K562 (cell line): ENCODE measurements at regions not wholly inside any gene's neighbourhood (a gene's known extent, or its start where the extent isn't known, plus 50 kb on each side); places are given as distances from the start of the nearest gene placed in this dataset.

Experiments
- FOXK1 ChIP-seq: sonication (generic); formaldehyde crosslinking; IDR thresholded peaks from 2 replicates; pipeline ENCODE4 v1.8.0; 2022; ENCODE audit warnings: missing genetic modification reagents, mild to moderate bottlenecking, borderline replicate concordance
- GTF2B ChIP-seq: IDR thresholded peaks from 2 replicates; pipeline ENCODE4 v1.6.1; 2011; ENCODE audit not compliant: insufficient read length; ENCODE audit errors: extremely low read depth
- NEUROD1 ChIP-seq: fragments of 150-350 bp; IDR thresholded peaks from 2 replicates; pipeline ENCODE4 v1.6.1; 2014; ENCODE audit warnings: borderline replicate concordance, low read length, low read depth; ENCODE audit not compliant: partially characterized antibody
- PRMT5 ChIP-seq: sonication (generic); formaldehyde crosslinking; IDR thresholded peaks from 2 replicates; pipeline ENCODE4 v1.5.0; 2020; ENCODE audit warnings: missing genetic modification reagents
- RFX5 ChIP-seq: IDR thresholded peaks from 2 replicates; pipeline ENCODE4 v1.6.1; 2011; ENCODE audit warnings: low read depth, mild to moderate bottlenecking, improper control_type of control experiment, low read length
- TSHZ1 ChIP-seq: fragments of 250-450 bp; sonication (Bioruptor Pico); IDR thresholded peaks from 2 replicates; pipeline ENCODE4 v1.4.0; 2020; ENCODE audit warnings: mild to moderate bottlenecking, moderate library complexity
- ZBTB40 ChIP-seq, 2 experiments: fragments of 450-650 bp in 1 of 2; sonication (generic) in 1 of 2; formaldehyde crosslinking in 1 of 2; IDR thresholded peaks; 2 replicates each; pipeline versions ENCODE4 v1.7.1 to v1.9.0; 2016 to 2022; ENCODE audit warnings: inconsistent platforms in 1 of 2, mild to moderate bottlenecking in 1 of 2, missing genetic modification reagents in 1 of 2
- ZC3H11A ChIP-seq: IDR thresholded peaks from 2 replicates; pipeline ENCODE4 v1.6.1; 2012; ENCODE audit warnings: low read depth, low read length, improper control_type of control experiment
- ZNF77 ChIP-seq: fragments of 250-450 bp; sonication (Bioruptor Pico); IDR thresholded peaks from 2 replicates; pipeline ENCODE4 v1.5.0; 2020
- TF ChIP-seq, protein P1 (sequence below): fragments of 450-650 bp; conservative IDR thresholded peaks from 2 replicates; pipeline ENCODE4 v1.6.1; 2016; ENCODE audit warnings: missing genetic modification characterization, low read depth, mild to moderate bottlenecking, missing compliant biosample characterization, moderate library complexity
- TF ChIP-seq, protein P2 (sequence below): fragments of 250-450 bp; sonication (Bioruptor Pico); IDR thresholded peaks from 2 replicates; pipeline ENCODE4 v1.8.0; 2021; ENCODE audit warnings: borderline replicate concordance, mild to moderate bottlenecking, moderate library complexity; ENCODE audit not compliant: poor library complexity, severe bottlenecking

GRCh38 chr7:106598663-106599342 is 62.2 kb downstream of the CCDC71L start (continued):
- peak; percentile 80 for TF ChIP-seq ZBTB40 (IDR thresholded peaks at IDR 0.05)
- TF ChIP-seq ZBTB40 (CRISPR knock-in tag; IDR thresholded peaks at IDR 0.05): no peak
- TF ChIP-seq, protein P1, sequence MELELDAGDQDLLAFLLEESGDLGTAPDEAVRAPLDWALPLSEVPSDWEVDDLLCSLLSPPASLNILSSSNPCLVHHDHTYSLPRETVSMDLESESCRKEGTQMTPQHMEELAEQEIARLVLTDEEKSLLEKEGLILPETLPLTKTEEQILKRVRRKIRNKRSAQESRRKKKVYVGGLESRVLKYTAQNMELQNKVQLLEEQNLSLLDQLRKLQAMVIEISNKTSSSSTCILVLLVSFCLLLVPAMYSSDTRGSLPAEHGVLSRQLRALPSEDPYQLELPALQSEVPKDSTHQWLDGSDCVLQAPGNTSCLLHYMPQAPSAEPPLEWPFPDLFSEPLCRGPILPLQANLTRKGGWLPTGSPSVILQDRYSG (tag): 0 out of 2 replicates have a peak, but pooled peaks have one; percentile 77
- TF ChIP-seq TSHZ1 (CRISPR knock-in tag): no peak
- TF ChIP-seq ZC3H11A: no peak
- TF ChIP-seq, protein P2, sequence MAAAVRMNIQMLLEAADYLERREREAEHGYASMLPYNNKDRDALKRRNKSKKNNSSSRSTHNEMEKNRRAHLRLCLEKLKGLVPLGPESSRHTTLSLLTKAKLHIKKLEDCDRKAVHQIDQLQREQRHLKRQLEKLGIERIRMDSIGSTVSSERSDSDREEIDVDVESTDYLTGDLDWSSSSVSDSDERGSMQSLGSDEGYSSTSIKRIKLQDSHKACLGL: no peak
- TF ChIP-seq NEUROD1: peak; percentile 49
- no peak for TF ChIP-seq ZNF77 (CRISPR knock-in tag)
- peak; percentile 99 for TF ChIP-seq RFX5
- no peak for TF ChIP-seq GTF2B
- no peak for TF ChIP-seq PRMT5
- peak; percentile 62; the same call in 1 of the 2 replicates for TF ChIP-seq FOXK1 (CRISPR knock-in tag)
